Testis (tissue), 2 donors: ENCODE measurements at regions not wholly inside any gene's neighbourhood (a gene's known extent, or its start where the extent isn't known, plus 50 kb on each side); places are given as distances from the start of the nearest gene placed in this dataset.

Experiments
- DNase-seq: peaks from one replicate; pipeline ENCODE4 v3.0.0-alpha.2; 2019
- H3K27ac ChIP-seq, 2 donors: fragments of 200-600 bp; sonication (generic); one replicate each; pipeline ENCODE4 v1.5.1; 2019
- H3K27me3 ChIP-seq: fragments of 200-600 bp; sonication (generic); one replicate; pipeline ENCODE4 v1.5.1; 2019
- H3K36me3 ChIP-seq: fragments of 200-600 bp; sonication (generic); one replicate; pipeline ENCODE4 v1.5.1; 2017; ENCODE audit warnings: low read depth; ENCODE audit errors: missing control alignments
- H3K4me1 ChIP-seq: fragments of 200-600 bp; sonication (generic); one replicate; pipeline ENCODE4 v1.5.1; 2019
- H3K4me3 ChIP-seq, 2 donors: fragments of 200-600 bp; sonication (generic); one replicate each; pipeline ENCODE4 v1.5.1; 2017 to 2019
- H3K9me3 ChIP-seq: fragments of 200-600 bp; sonication (generic); one replicate; pipeline ENCODE4 v1.5.1; 2017
- CTCF ChIP-seq, 3 experiments: fragments of 450-650 bp in 2 of 3; fragments of 200-600 bp in 1 of 3; sonication (generic) in 1 of 3; IDR thresholded peaks; one replicate each; pipeline ENCODE4 v1.5.1; 2016 to 2019; ENCODE audit warnings: antibody characterized with exemption in 3 of 3, mild to moderate bottlenecking in 2 of 3, moderate library complexity in 1 of 3
- POLR2A ChIP-seq: fragments of 450-650 bp; IDR thresholded peaks from one replicate; pipeline ENCODE4 v1.6.1; 2017; ENCODE audit warnings: antibody characterized with exemption, mild to moderate bottlenecking, moderate library complexity
- WGBS, 2 donors: methylation state at CpG; one replicate each; pipeline ENCODE4 v1.1.5; 2018; 5-methylcytosine and 5-hydroxymethylcytosine counted together
- intact Hi-C: fragments of 100-400 bp; cut with DNase I; formaldehyde crosslinking; loops from one replicate; pipeline ENCODE4 v1.15.1; 2023; ENCODE audit warnings: low total_unique reads

GRCh38 chr4:67020438-67020797 lies 524.9 kb downstream of the CENPC start:
- Histone ChIP-seq H3K36me3 (no peaks in the 10 kb centered on the region), H3K4me3 (no peak overlapping the region), H3K4me1 (no peaks in the 10 kb centered on the region), H3K9me3 (no peaks in the 10 kb centered on the region), H3K27me3 (no peaks in the 10 kb centered on the region), H3K27ac (no peak overlapping the region)
- TF ChIP-seq POLR2A (no peak), CTCF (IDR thresholded peaks at IDR 0.05) (no peak)
- 75 to 92% methylated on average over 1 of the region's 1 CpG for WGBS, 2 donors
- DNase-seq, result no peak
- intact Hi-C loops, result no loop called here

GRCh38 chr4:67019686-67020437 lies 525.4 kb downstream of the CENPC start:
- DNase-seq, result no peak
- TF ChIP-seq CTCF (IDR thresholded peaks at IDR 0.05) (no peak), POLR2A (no peak)
- WGBS, 2 donors, result 58 to 69% methylated on average over 3 of the region's 3 CpGs

GRCh38 chr4:67014592-67014991 lies 530.7 kb downstream of the CENPC start:
- H3K27ac ChIP-seq, result no peak overlapping the region
- peak; percentile 85 for DNase-seq
- 43 to 54% methylated on average over 4 of the region's 4 CpGs for WGBS, 2 donors
- no peaks in the 10 kb centered on the region for H3K9me3 ChIP-seq
- H3K27me3 ChIP-seq, result no peaks in the 10 kb centered on the region
- TF ChIP-seq CTCF (IDR thresholded peaks at IDR 0.05) (no peak), POLR2A (no peak)
- no peak overlapping the region for H3K4me3 ChIP-seq
- H3K36me3 ChIP-seq, result no peaks in the 10 kb centered on the region
- intact Hi-C loops, result no loop called here
- H3K4me1 ChIP-seq, result no peaks in the 10 kb centered on the region

More at GRCh38 chr4:67019686-67020437, 525.4 kb downstream of the CENPC start:
- no peak overlapping the region for H3K4me3 ChIP-seq
- no peaks in the 10 kb centered on the region for H3K27me3 ChIP-seq
- H3K36me3 ChIP-seq, result no peaks in the 10 kb centered on the region
- H3K27ac ChIP-seq, result no peak overlapping the region
- intact Hi-C loops, result no loop called here
- H3K9me3 ChIP-seq, result no peaks in the 10 kb centered on the region
- H3K4me1 ChIP-seq, result no peaks in the 10 kb centered on the region

- WGBS, 2 donors, result 85 to 87% methylated on average over 3 of the region's 3 CpGs
- DNase-seq, result no peak
- Histone ChIP-seq H3K4me1 (no peaks in the 10 kb centered on the region), H3K27me3 (no peaks in the 10 kb centered on the region), H3K27ac (no peak overlapping the region), H3K4me3 (no peak overlapping the region), H3K36me3 (no peaks in the 10 kb centered on the region), H3K9me3 (no peaks in the 10 kb centered on the region)
- TF ChIP-seq POLR2A (no peak), CTCF (IDR thresholded peaks at IDR 0.05) (no peak)
- intact Hi-C loops, result no loop called here
Measured at GRCh38 chr4:67006791-67007190, 538.5 kb downstream of the CENPC start.

- TF ChIP-seq CTCF (IDR thresholded peaks at IDR 0.05) (no peak), POLR2A (no peak)
- no peak overlapping the region for H3K27ac ChIP-seq
- H3K27me3 ChIP-seq, result no peaks in the 10 kb centered on the region
- H3K9me3 ChIP-seq, result no peaks in the 10 kb centered on the region
- no peak overlapping the region for H3K4me3 ChIP-seq
- no peak for DNase-seq
- H3K36me3 ChIP-seq, result no peaks in the 10 kb centered on the region
- H3K4me1 ChIP-seq, result no peaks in the 10 kb centered on the region
- intact Hi-C loops, result no loop called here
Measured at GRCh38 chr4:66991521-66991920, 553.8 kb downstream of the CENPC start.
